ENCODE measurements at regions not wholly inside any gene's neighbourhood (a gene's known extent, or its start where the extent isn't known, plus 50 kb on each side); places are given as distances from the start of the nearest gene placed in this dataset.
A peak's percentile ranks its signal among the peaks of the same experiment; 100 is the strongest.
"Not testable (repeated sequence)": the region's sequence is repeated elsewhere in the genome, so short reads cannot be mapped to it uniquely, and the experiment has no call there.

- not testable (repeated sequence) for H3K36me3 ChIP-seq (ENCODE audit: control insufficient read depth, insufficient read depth, low read length); FAIRE-seq; H3K27me3 ChIP-seq (ENCODE audit: control insufficient read depth, insufficient read depth, low read length); H3K4me3 ChIP-seq (ENCODE audit: low read depth, low read length); DNase-seq (ENCODE audit: low read depth)
Observed at GRCh38 chr9:42656789-42657188, 473.3 kb downstream of the SPATA31A6 start.

- H3K27me3 ChIP-seq (ENCODE audit: control insufficient read depth, insufficient read depth, low read length); H3K4me3 ChIP-seq (ENCODE audit: low read depth, low read length); DNase-seq (ENCODE audit: low read depth); FAIRE-seq; H3K36me3 ChIP-seq (ENCODE audit: control insufficient read depth, insufficient read depth, low read length): not testable (repeated sequence)
Observed at GRCh38 chr9:42657496-42657895, 474.0 kb downstream of the SPATA31A6 start.

- H3K4me3 ChIP-seq (ENCODE audit: low read depth, low read length); DNase-seq (ENCODE audit: low read depth); H3K27me3 ChIP-seq (ENCODE audit: control insufficient read depth, insufficient read depth, low read length); FAIRE-seq; H3K36me3 ChIP-seq (ENCODE audit: control insufficient read depth, insufficient read depth, low read length): not testable (repeated sequence)
Observed at GRCh38 chr9:42697146-42697545, 513.7 kb downstream of the SPATA31A6 start.

GRCh38 chr9:42702890-42703289 is 519.4 kb downstream of the SPATA31A6 start:
- H3K36me3 ChIP-seq (ENCODE audit: control insufficient read depth, insufficient read depth, low read length); FAIRE-seq; H3K27me3 ChIP-seq (ENCODE audit: control insufficient read depth, insufficient read depth, low read length); H3K4me3 ChIP-seq (ENCODE audit: low read depth, low read length); DNase-seq (ENCODE audit: low read depth): not testable (repeated sequence)

GRCh38 chr9:42724841-42725835 is 541.7 kb downstream of the SPATA31A6 start:
- H3K27me3 ChIP-seq (ENCODE audit: control insufficient read depth, insufficient read depth, low read length); DNase-seq (ENCODE audit: low read depth); H3K36me3 ChIP-seq (ENCODE audit: control insufficient read depth, insufficient read depth, low read length); FAIRE-seq: not testable (repeated sequence)
- H3K4me3 ChIP-seq (ENCODE audit: low read depth, low read length): peak overlapping the region; percentile 12

GRCh38 chr9:42743030-42743814 is 559.8 kb downstream of the SPATA31A6 start:
- H3K36me3 ChIP-seq (ENCODE audit: control insufficient read depth, insufficient read depth, low read length); H3K27me3 ChIP-seq (ENCODE audit: control insufficient read depth, insufficient read depth, low read length); FAIRE-seq; H3K4me3 ChIP-seq (ENCODE audit: low read depth, low read length): not testable (repeated sequence)
- DNase-seq (ENCODE audit: low read depth): peak; percentile 40
- TF ChIP-seq CTCF (IDR thresholded peaks at IDR 0.05; ENCODE audit: insufficient read depth, low read length, severe bottlenecking): peak; percentile 86

GRCh38 chr9:42757251-42757650 is 573.8 kb downstream of the SPATA31A6 start:
- not testable (repeated sequence) for H3K36me3 ChIP-seq (ENCODE audit: control insufficient read depth, insufficient read depth, low read length); DNase-seq (ENCODE audit: low read depth); H3K4me3 ChIP-seq (ENCODE audit: low read depth, low read length); H3K27me3 ChIP-seq (ENCODE audit: control insufficient read depth, insufficient read depth, low read length); FAIRE-seq

- H3K4me3 ChIP-seq (ENCODE audit: low read depth, low read length); H3K36me3 ChIP-seq (ENCODE audit: control insufficient read depth, insufficient read depth, low read length); FAIRE-seq; DNase-seq (ENCODE audit: low read depth); H3K27me3 ChIP-seq (ENCODE audit: control insufficient read depth, insufficient read depth, low read length): not testable (repeated sequence)
Observed at GRCh38 chr9:42759320-42759719, 575.9 kb downstream of the SPATA31A6 start.

GRCh38 chr9:42782201-42782600 is 598.7 kb downstream of the SPATA31A6 start:
- not testable (repeated sequence) for H3K27me3 ChIP-seq (ENCODE audit: control insufficient read depth, insufficient read depth, low read length); H3K4me3 ChIP-seq (ENCODE audit: low read depth, low read length); FAIRE-seq; DNase-seq (ENCODE audit: low read depth); H3K36me3 ChIP-seq (ENCODE audit: control insufficient read depth, insufficient read depth, low read length)

- not testable (repeated sequence) for H3K36me3 ChIP-seq (ENCODE audit: control insufficient read depth, insufficient read depth, low read length); H3K4me3 ChIP-seq (ENCODE audit: low read depth, low read length); DNase-seq (ENCODE audit: low read depth); H3K27me3 ChIP-seq (ENCODE audit: control insufficient read depth, insufficient read depth, low read length); FAIRE-seq
Observed at GRCh38 chr9:42792725-42793124, 609.3 kb downstream of the SPATA31A6 start.

GRCh38 chr9:42798571-42798970 is 615.1 kb downstream of the SPATA31A6 start:
- not testable (repeated sequence) for FAIRE-seq; H3K4me3 ChIP-seq (ENCODE audit: low read depth, low read length); H3K36me3 ChIP-seq (ENCODE audit: control insufficient read depth, insufficient read depth, low read length); H3K27me3 ChIP-seq (ENCODE audit: control insufficient read depth, insufficient read depth, low read length); DNase-seq (ENCODE audit: low read depth)

- not testable (repeated sequence) for DNase-seq (ENCODE audit: low read depth); H3K27me3 ChIP-seq (ENCODE audit: control insufficient read depth, insufficient read depth, low read length); H3K4me3 ChIP-seq (ENCODE audit: low read depth, low read length); H3K36me3 ChIP-seq (ENCODE audit: control insufficient read depth, insufficient read depth, low read length); FAIRE-seq
Observed at GRCh38 chr9:42802716-42803115, 619.3 kb downstream of the SPATA31A6 start.

GRCh38 chr9:42806674-42807073 is 623.2 kb downstream of the SPATA31A6 start:
- not testable (repeated sequence) for H3K36me3 ChIP-seq (ENCODE audit: control insufficient read depth, insufficient read depth, low read length); H3K4me3 ChIP-seq (ENCODE audit: low read depth, low read length); H3K27me3 ChIP-seq (ENCODE audit: control insufficient read depth, insufficient read depth, low read length); FAIRE-seq; DNase-seq (ENCODE audit: low read depth)

Measured in bronchial epithelial cell (primary cell).